Ovary (tissue), 7 donors: ENCODE measurements at regions not wholly inside any gene's neighbourhood (a gene's known extent, or its start where the extent isn't known, plus 50 kb on each side); places are given as distances from the start of the nearest gene placed in this dataset.

ENCODE experiments used
- DNase-seq, 5 donors: peaks; one replicate each; pipeline ENCODE4 v3.0.0-alpha.2; 2019 to 2020
- H3K27ac ChIP-seq, 2 donors: fragments of 200-600 bp; one replicate each; pipeline versions ENCODE4 v1.5.1 to v1.8.0; 2019 to 2022
- H3K27me3 ChIP-seq: fragments of 200-600 bp; one replicate; pipeline ENCODE4 v1.8.0; 2022
- H3K36me3 ChIP-seq: fragments of 200-600 bp; sonication (generic); one replicate; pipeline ENCODE4 v1.5.1; 2019
- H3K4me1 ChIP-seq: one replicate; pipeline ENCODE4 v1.8.1; 2013; ENCODE audit warnings: mild to moderate bottlenecking, moderate library complexity; ENCODE audit not compliant: insufficient read depth
- H3K4me3 ChIP-seq: fragments of 200-600 bp; sonication (generic); one replicate; pipeline ENCODE4 v1.5.1; 2017
- H3K9me3 ChIP-seq, 2 donors: fragments of 200-600 bp in 1 of 2; sonication (generic) in 1 of 2; one replicate each; pipeline versions ENCODE4 v1.5.1 to v1.8.1; 2013 to 2019; ENCODE audit warnings: mild to moderate bottlenecking in 1 of 2, moderate library complexity in 1 of 2
- EP300 ChIP-seq: sonication (generic); formaldehyde crosslinking; IDR thresholded peaks from one replicate; pipeline ENCODE4 v1.6.1; 2017; ENCODE audit warnings: antibody characterized with exemption
- POLR2A ChIP-seq: fragments of 450-650 bp; IDR thresholded peaks from one replicate; pipeline ENCODE4 v1.6.1; 2017; ENCODE audit warnings: antibody characterized with exemption, mild to moderate bottlenecking, moderate library complexity
- WGBS, 3 donors: extraction: QIAGEN DNeasy Blood & Tissue Kit in 1 of 3; methylation state at CpG; one replicate each; pipeline versions ENCODE4 v1.1.5 to v1.1.7; 2013 to 2017; 5-methylcytosine and 5-hydroxymethylcytosine counted together
- intact Hi-C, 4 donors: fragments of 100-400 bp; cut with DNase I; formaldehyde crosslinking; loops; one replicate each; pipeline versions ENCODE4 v1.11.0 to v1.15.1; 2022 to 2023
- TF ChIP-seq, protein P1 (sequence below), 3 donors: fragments of 450-650 bp in 2 of 3; fragments of 200-600 bp in 1 of 3; IDR thresholded peaks; one replicate each; pipeline versions ENCODE4 v1.5.1 to v1.8.0; 2016 to 2022; ENCODE audit warnings: antibody characterized with exemption in 3 of 3, mild to moderate bottlenecking in 1 of 3
- donor health status: DM: no; HTN: no; CAD: no; lungs with moderate emphysema.
- donor health status: DM: no; HTN: no; CAD: no.
- donor health status: Bipolar disorder and iron deficiency.
- donor health status: DM: no; HTN: no; CAD: no.
- donor health status: DM: yes; HTN: yes; CAD: no.

GRCh38 chr16:73447846-73448245 lies 399.9 kb upstream of the ZFHX3 start:
- DNase-seq: no peak
- Histone ChIP-seq H3K4me3 (no peak overlapping the region), H3K27me3 (no peaks in the 10 kb centered on the region), H3K9me3 (no peaks in the 10 kb centered on the region), H3K27ac (no peak overlapping the region), H3K36me3 (no peaks in the 10 kb centered on the region), H3K4me1 (no peaks in the 10 kb centered on the region)
- intact Hi-C loops: no loop called here
- 73 to 78% (median 74%) methylated on average over 2 of the region's 2 CpGs for WGBS, 3 donors
- TF ChIP-seq, protein P1, sequence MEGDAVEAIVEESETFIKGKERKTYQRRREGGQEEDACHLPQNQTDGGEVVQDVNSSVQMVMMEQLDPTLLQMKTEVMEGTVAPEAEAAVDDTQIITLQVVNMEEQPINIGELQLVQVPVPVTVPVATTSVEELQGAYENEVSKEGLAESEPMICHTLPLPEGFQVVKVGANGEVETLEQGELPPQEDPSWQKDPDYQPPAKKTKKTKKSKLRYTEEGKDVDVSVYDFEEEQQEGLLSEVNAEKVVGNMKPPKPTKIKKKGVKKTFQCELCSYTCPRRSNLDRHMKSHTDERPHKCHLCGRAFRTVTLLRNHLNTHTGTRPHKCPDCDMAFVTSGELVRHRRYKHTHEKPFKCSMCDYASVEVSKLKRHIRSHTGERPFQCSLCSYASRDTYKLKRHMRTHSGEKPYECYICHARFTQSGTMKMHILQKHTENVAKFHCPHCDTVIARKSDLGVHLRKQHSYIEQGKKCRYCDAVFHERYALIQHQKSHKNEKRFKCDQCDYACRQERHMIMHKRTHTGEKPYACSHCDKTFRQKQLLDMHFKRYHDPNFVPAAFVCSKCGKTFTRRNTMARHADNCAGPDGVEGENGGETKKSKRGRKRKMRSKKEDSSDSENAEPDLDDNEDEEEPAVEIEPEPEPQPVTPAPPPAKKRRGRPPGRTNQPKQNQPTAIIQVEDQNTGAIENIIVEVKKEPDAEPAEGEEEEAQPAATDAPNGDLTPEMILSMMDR (IDR thresholded peaks at IDR 0.05): no peak
- TF ChIP-seq POLR2A: no peak
- TF ChIP-seq EP300: no peak

DNA sequence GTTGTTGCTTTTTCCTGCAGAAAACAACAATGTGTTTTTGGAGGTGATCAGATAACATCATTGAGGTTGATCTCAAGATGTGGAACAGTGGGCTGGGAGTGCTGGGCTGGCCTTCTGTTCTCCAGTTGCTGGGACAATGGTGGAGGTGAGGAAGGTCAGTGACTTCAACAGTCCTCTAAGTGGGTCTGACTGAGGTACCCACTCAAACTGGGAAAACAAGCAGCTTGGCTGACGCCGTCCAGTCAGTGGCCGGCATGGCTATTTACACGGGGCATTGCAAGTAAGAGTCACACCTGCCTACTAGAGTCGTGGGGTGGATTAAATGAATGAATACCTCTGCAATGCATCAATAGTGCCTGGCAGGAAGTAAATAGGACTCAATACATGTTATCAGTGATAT lies 386.7 kb upstream of the ZFHX3 start:
- TF ChIP-seq EP300 (no peak), POLR2A (no peak)
- TF ChIP-seq, protein P1 (IDR thresholded peaks at IDR 0.05): no peak
- Histone ChIP-seq H3K27me3 (no peaks in the 10 kb centered on the region), H3K27ac (no peak overlapping the region), H3K36me3 (no peaks in the 10 kb centered on the region), H3K9me3 (no peaks in the 10 kb centered on the region), H3K4me1 (no peaks in the 10 kb centered on the region), H3K4me3 (no peak overlapping the region)
- 89 to 91% (median 90%) methylated on average over 5 of the region's 5 CpGs for WGBS, 3 donors
- intact Hi-C loops: no loop called here
- DNase-seq: no peak

DNA sequence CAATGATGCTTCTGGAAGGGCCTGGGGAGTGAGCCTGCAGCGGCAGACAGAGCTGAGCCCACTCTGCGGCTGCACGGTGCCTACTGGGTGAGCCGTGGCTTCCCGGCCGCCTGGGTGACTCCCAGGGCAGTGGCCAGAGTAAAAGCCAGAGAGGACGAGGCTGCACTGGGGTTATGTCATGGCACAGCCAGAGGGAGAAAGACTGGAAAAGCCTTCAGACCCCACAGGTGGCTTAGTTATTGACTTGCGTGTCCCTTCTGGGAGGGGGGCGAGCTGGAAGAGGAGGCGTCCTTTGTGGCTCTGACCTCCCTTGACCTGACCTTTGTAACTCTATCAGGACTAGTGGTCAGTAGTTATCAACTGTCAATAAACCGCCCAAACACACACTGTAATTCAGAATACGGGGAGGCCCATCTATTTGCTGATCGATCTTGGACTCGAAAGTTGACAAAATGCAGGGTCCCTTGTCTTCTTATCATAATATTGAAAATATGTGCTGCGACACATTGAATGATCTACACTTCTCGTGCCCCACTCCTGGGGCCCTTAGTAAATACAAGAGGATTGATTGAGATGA lies 385.9 kb upstream of the ZFHX3 start:
- Histone ChIP-seq H3K36me3 (no peaks in the 10 kb centered on the region), H3K9me3 (no peaks in the 10 kb centered on the region), H3K4me1 (no peaks in the 10 kb centered on the region), H3K4me3 (no peak overlapping the region), H3K27me3 (no peaks in the 10 kb centered on the region), H3K27ac (no peak overlapping the region)
- intact Hi-C loops: no loop called here
- no peak for DNase-seq
- TF ChIP-seq EP300 (no peak), POLR2A (no peak)
- TF ChIP-seq, protein P1 (IDR thresholded peaks at IDR 0.05): no peak
- WGBS, 3 donors: 58 to 62% (median 59%) methylated on average over 11 to 16 of the region's 16 CpGs

DNA sequence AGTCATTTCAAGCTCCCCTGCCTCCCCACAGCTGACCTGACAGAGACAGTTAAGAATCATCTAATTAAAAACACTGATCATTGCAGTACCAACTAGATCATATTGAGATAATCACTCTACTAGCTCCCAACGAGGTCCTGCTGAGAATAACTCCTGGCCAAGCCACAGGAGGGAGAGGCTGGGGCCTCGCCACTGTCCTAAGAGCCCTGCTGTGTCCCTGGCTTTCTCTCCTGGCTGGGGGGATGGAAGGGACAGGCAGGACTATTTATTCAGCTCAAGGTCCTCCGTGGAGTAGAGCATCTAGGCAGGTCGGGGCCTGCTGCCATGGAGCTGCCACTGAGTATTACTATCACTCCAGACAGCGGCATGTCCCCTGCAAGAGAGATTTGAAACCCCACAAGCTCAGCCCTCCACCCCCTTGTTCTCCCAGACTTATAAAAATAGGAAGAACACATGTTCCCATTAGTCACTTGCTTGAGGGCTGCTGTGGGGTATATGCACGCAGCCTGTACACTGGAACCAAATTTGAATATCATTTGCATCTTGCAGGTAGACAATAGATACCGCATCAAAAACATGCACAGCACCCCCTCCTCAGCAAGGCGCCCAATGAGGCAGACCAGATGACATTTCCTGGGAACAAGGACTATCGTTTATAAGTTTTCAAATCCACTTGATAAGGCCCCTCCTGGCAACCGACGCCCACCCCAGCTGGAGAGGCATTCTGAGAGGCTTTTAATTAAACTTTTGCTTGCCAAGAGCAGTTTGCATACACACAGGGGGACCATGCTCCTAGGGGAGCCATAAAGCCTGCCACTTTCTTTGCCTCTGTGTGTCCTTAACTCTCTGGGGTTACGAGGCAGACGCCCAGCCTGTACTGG lies 385.2 kb upstream of the ZFHX3 start:
- intact Hi-C loops: no loop called here
- no peak for DNase-seq
- Histone ChIP-seq H3K9me3 (no peaks in the 10 kb centered on the region), H3K27me3 (no peaks in the 10 kb centered on the region), H3K4me1 (no peaks in the 10 kb centered on the region), H3K27ac (no peak overlapping the region), H3K4me3 (no peak overlapping the region), H3K36me3 (no peaks in the 10 kb centered on the region)
- TF ChIP-seq EP300: no peak
- TF ChIP-seq, protein P1 (IDR thresholded peaks at IDR 0.05): no peak
- TF ChIP-seq POLR2A: no peak
- WGBS, 3 donors: 55 to 70% (median 58%) methylated on average over 13 of the region's 13 CpGs
